HEK293T (cell line): ENCODE measurements at regions not wholly inside any gene's neighbourhood (a gene's known extent, or its start where the extent isn't known, plus 50 kb on each side); places are given as distances from the start of the nearest gene placed in this dataset.

Experiments used
- CTBP1 ChIP-seq: fragments of 450-650 bp; IDR thresholded peaks from 2 replicates; pipeline ENCODE4 v1.6.1; 2016; ENCODE audit warnings: borderline replicate concordance
- ELF4 ChIP-seq: fragments of 450-650 bp; IDR thresholded peaks from 2 replicates; pipeline ENCODE4 v1.6.1; 2017; ENCODE audit warnings: antibody characterized with exemption
- FOXM1 ChIP-seq: fragments of 450-650 bp; IDR thresholded peaks from 2 replicates; pipeline ENCODE4 v1.6.1; 2017; ENCODE audit warnings: mild to moderate bottlenecking, borderline replicate concordance
- HDGF ChIP-seq: fragments of 450-650 bp; IDR thresholded peaks from 2 replicates; pipeline ENCODE4 v1.6.1; 2017; ENCODE audit warnings: antibody characterized with exemption, borderline replicate concordance
- L3MBTL2 ChIP-seq: fragments of 450-650 bp; conservative IDR thresholded peaks from 2 replicates; pipeline ENCODE4 v1.6.1; 2016; ENCODE audit warnings: mild to moderate bottlenecking
- NFRKB ChIP-seq: fragments of 450-650 bp; IDR thresholded peaks from 2 replicates; pipeline ENCODE4 v1.6.1; 2016; ENCODE audit warnings: mild to moderate bottlenecking, moderate library complexity
- SP1 ChIP-seq: fragments of 450-650 bp; IDR thresholded peaks from 2 replicates; pipeline ENCODE4 v1.6.1; 2017
- TARDBP ChIP-seq: fragments of 450-650 bp; IDR thresholded peaks from 2 replicates; pipeline ENCODE4 v1.6.1; 2016
- ZNF384 ChIP-seq: fragments of 450-650 bp; IDR thresholded peaks from 2 replicates; pipeline ENCODE4 v1.6.1; 2016

DNA sequence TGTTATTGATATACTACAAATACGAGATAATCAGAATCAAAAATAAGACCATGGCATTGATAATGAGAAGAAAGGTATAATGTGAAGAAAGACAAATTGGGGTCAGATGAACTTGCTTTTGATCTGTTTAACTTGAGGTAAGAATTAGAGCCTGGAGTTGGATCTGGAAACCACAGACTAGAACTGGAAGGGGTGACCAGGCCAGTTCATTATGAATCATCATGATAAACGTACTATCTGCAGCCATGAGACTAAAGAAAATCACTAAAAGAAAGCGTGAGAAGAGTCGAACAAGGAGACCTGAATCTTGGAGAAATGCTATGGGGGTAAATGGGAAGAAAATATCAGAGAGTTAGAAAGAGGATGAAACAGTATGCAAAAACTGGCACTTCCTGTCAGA is 967.5 kb downstream of the NR2F1-AS1 start:
- TF ChIP-seq CTBP1 (no peak), FOXM1 (no peak), L3MBTL2 (no peak), SP1 (no peak), NFRKB (no peak), HDGF (no peak), ELF4 (no peak), TARDBP (no peak), ZNF384 (no peak)
